HG02840 (cell line): ENCODE measurements at regions not wholly inside any gene's neighbourhood (a gene's known extent, or its start where the extent isn't known, plus 50 kb on each side); places are given as distances from the start of the nearest gene placed in this dataset.
"Not testable (repeated sequence)": the region's sequence is repeated elsewhere in the genome, so short reads cannot be mapped to it uniquely, and the experiment has no call there.

Source experiments
- ATAC-seq: cut with Tn5 transposase; IDR thresholded peaks from one replicate; pipeline ENCODE4 v1.9.1; 2021; ENCODE audit warnings: mild to moderate bottlenecking, moderate library complexity, moderate number of reproducible peaks; ENCODE audit not compliant: unreplicated experiment, low FRiP score

DNA sequence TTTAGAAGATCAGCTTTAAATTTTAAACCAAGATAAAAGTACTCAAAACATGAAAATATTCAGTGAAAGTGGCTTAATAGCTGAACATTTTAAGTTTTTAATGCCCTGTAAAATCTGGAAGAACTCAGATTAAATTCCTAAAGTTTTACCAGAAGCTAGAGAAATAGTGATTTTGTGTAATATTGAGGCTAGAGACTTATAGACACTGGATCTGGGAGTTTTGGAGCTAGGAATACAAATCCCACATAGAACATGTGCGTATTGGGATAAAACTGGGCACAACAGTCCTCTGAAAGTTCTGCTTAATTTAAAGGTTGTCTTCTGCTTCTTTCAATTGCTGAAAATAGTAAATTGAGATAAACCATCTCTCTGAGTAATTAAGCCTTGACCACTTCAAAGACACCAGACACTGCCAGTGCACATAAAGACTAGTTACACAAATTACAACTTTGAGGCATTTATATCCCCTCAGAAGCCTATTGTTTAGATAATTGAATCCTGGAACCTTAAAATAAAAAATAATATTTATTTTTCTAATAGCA lies 1382.5 kb downstream of the OTOL1 start:
- no peak for ATAC-seq

DNA sequence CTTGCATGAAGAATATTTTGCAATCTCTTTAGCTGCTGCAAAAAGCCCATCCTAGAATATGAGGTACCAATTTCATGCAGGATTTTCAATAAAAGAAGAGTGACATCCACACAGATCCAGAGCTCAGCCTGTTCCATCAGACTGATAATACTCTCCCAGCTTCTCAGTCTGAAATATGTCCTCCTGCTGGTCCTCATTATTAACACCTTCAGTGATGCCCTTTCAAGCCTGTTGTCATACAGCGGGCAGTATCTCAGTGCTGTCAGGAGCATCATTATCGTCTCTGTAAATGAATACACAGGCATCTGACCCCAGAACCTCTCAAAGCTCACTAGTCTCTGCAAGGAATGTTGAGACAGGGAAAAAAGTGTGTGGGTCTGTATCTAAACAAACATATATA lies 1387.8 kb downstream of the OTOL1 start:
- no peak for ATAC-seq

DNA sequence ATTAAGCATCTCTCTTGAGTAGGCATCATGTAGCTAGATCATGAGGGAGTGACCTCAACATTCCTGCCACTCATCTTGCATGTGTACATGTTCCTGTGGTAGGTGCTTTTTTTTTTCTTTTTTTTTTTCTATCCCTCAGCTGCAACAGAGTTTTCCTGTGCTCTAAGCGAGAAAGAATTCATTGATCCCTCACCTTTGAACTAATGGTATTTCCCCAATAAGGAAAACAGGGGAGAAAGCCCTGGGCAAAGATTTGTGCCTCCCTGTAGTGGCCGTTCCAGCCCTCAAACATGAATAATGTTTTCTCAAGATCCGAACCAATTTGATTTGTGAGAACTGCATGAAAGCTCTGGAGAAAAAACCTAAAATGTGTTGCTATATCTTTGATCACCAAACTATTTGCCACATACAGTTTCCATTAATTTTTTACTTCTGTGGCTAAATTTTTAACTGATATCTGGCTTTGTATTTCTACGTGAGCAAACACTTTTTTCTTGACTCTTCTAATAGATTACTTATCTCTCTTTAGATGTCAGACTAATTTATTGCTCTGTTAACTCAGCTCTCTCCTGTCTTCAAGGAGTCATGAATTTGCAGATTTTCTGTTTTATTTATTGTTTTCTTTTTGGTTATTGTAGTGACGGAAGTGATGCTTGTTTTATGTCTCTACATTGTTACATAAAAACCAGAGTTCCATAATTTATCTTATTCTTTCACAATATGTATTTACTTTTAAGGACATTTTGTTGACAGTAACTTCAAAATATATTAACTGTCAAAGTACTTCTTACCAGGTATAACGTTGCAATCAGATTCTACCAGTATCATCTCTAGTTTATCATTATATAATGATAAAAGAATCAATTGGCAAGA lies 1396.5 kb downstream of the OTOL1 start:
- no peak for ATAC-seq

GRCh38 chr3:162897291-162897690 lies 1400.7 kb downstream of the OTOL1 start:
- no peak for ATAC-seq

- no peak for ATAC-seq
Observed at GRCh38 chr3:162932503-162932902, 1435.9 kb downstream of the OTOL1 start.

- no peak for ATAC-seq
Observed at GRCh38 chr3:162933656-162934055, 1437.0 kb downstream of the OTOL1 start.

- ATAC-seq: no peak
Observed at GRCh38 chr3:162936706-162937105, 1440.1 kb downstream of the OTOL1 start.

GRCh38 chr3:162938083-162938482 lies 1441.5 kb downstream of the OTOL1 start:
- no peak for ATAC-seq

GRCh38 chr3:162945626-162946025 lies 1449.0 kb downstream of the OTOL1 start:
- ATAC-seq: no peak

DNA sequence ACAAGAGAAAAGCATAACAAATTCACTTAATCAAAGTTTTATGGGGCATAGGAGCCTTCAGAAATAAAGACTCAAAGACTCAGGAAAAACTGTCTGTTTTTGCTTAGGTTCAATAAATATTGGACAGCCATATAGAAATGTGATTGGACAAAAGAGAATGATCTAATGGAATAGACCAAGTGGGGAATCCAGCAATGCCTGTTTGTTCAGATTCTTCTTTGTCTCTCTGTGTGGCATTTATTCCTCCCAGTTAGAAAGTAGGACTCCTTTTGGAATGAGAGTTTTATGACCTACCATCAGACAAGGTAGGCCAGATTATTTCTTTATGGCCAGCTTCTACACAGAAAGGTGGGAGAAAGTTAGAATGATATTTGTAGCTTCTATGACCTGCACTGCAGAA lies 1460.1 kb downstream of the OTOL1 start:
- no peak for ATAC-seq

DNA sequence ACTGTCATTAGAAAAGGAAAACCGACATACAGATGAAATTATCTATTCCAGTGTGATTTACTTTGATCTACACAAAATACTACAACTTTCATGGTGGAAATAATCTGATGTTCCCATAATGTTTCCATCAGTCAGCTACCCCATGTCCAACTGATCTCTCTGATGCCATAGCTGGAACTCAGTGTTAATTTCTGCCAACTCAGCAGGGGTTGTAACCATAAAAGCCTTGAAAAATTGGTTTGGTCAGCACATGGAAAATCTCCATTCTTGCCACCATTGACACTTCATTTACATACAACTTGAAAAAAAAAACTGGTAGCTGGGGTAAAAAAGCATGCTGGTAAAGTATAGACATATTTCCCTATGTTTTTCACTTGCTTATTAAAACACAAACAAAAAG lies 1463.7 kb downstream of the OTOL1 start:
- no peak for ATAC-seq

DNA sequence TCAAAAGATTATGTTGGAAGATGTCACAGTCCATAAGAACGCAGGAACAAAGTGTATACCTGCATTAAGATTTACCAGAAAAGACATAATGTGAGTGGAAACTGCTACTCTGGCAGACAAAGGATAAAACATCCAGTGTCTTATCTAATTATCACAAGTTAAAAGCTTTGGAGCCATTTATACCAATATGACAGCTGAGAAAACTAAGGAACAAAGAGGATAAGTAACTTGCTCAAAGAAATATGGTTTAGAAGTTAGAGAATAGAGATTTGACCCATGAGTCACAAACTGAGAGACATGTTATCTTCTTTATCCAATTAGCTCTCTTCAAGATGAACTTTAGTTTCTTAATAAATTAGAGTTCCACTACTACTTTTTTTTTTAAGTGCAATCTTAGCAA lies 1473.7 kb downstream of the OTOL1 start:
- no peak for ATAC-seq

GRCh38 chr3:162971715-162972114 lies 1475.1 kb downstream of the OTOL1 start:
- no peak for ATAC-seq

- ATAC-seq: no peak
Observed at GRCh38 chr3:162973428-162973917, 1476.9 kb downstream of the OTOL1 start.

DNA sequence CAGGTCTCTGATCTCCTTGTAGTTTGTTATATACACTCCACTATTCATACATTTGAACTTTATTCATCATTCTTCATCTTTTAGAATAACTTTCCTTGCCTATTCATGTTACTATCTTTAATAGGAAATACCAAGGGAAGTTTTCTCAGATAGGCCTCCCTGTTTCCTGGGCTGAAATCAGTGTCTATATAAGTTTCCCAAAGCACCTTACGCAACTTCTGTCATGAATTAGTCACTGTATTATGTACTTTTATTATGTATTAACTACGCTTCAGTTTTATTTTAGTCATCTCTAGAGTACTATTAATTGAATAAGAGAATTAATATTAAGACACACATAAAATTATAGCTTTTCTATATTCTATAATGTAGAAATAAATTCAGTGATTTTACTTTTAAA lies 1481.5 kb downstream of the OTOL1 start:
- ATAC-seq: no peak

- ATAC-seq: no peak
Observed at GRCh38 chr3:162984746-162985145, 1488.1 kb downstream of the OTOL1 start.

GRCh38 chr3:162987085-162987794 lies 1490.6 kb downstream of the OTOL1 start:
- not testable (repeated sequence) for ATAC-seq

GRCh38 chr3:162992741-162993140 lies 1496.1 kb downstream of the OTOL1 start:
- ATAC-seq: no peak

- no peak for ATAC-seq
Observed at GRCh38 chr3:162994165-162994564, 1497.6 kb downstream of the OTOL1 start.

- ATAC-seq: no peak
Observed at GRCh38 chr3:162996368-162996767, 1499.8 kb downstream of the OTOL1 start.

DNA sequence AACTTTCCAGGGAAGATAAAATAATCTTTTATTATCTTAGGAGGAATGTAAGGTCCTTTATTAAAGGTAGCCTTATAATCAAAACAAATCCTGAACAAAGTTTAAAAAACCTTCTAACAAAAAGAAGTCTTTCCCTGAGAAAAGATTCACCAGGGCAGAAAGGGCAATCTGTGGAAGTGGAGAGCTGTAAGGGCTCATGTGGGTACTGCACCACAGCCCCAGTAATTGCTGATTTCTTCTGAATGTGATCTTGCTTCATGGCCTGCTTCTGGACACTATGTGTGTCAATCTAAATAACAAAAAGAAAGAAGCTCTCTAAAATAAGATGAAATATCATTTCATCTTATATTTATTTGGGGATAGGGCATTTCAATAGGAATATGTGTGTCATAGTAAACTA lies 1501.6 kb downstream of the OTOL1 start:
- ATAC-seq: no peak
